NT2/D1 (cell line): ENCODE measurements at regions not wholly inside any gene's neighbourhood (a gene's known extent, or its start where the extent isn't known, plus 50 kb on each side); places are given as distances from the start of the nearest gene placed in this dataset.

Source experiments
- YY1 ChIP-seq: IDR thresholded peaks from 2 replicates; pipeline ENCODE4 v1.6.1; 2011; ENCODE audit not compliant: insufficient read length, insufficient read depth
- ZNF274 ChIP-seq: IDR thresholded peaks from 2 replicates; pipeline ENCODE4 v1.6.1; 2011; ENCODE audit warnings: mild to moderate bottlenecking, low read depth, low read length

DNA sequence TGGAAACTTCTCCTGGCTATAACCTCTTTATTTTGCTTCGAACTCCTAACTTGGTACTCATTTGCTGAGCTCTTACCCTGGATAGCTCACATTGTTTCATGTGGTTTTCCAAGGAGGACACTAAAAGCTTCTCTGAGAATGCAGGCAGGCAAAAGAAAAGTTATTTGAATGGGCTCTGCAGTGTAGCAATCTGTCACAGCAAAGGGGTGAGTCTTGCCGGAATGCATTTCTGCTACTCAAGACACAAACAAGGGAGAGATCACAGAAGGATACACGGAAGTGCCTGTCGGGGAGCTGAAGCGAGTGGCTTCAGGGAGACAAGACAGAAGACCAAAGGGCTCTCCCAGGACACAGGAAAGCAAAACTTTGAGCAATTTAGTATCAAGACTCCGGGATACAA, 265.4 kb downstream of the SS18 start:
- TF ChIP-seq ZNF274 (no peak), YY1 (no peak)
